GM18498 (cell line): ENCODE measurements at regions not wholly inside any gene's neighbourhood (a gene's known extent, or its start where the extent isn't known, plus 50 kb on each side); places are given as distances from the start of the nearest gene placed in this dataset.
"Not testable (repeated sequence)": the region's sequence is repeated elsewhere in the genome, so short reads cannot be mapped to it uniquely, and the experiment has no call there.

ENCODE experiments used
- ATAC-seq: cut with Tn5 transposase; IDR thresholded peaks from one replicate; pipeline ENCODE4 v1.9.1; 2021; ENCODE audit warnings: mild to moderate bottlenecking, moderate library complexity; ENCODE audit not compliant: unreplicated experiment

- ATAC-seq, result no peak
Observed at GRCh38 chr2:143839456-143839855, 680.5 kb downstream of the ZEB2 start.

DNA sequence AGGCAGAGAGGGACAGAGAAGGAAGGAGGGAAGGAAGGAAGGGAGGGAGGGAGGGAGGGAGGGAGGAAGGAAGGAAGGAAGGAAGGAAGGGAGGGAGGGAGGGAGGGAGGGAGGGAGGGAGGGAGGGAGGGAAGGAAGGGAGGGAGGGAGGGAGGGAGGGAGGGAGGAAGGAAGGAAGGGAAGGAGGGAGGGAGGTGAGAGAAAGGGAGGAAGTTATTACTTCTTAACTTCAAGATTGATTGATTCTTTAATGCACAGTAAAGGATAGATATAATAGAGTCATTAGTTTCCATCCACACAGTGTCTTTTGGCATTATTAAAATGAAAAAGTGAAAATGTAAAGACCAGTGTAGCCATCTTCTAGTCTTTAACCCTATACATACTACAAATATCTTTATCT is 682.9 kb downstream of the ZEB2 start:
- ATAC-seq, result not testable (repeated sequence)

- ATAC-seq, result no peak
Observed at GRCh38 chr2:143835481-143835880, 684.4 kb downstream of the ZEB2 start.

- no peak for ATAC-seq
Observed at GRCh38 chr2:143833015-143833660, 686.8 kb downstream of the ZEB2 start.

DNA sequence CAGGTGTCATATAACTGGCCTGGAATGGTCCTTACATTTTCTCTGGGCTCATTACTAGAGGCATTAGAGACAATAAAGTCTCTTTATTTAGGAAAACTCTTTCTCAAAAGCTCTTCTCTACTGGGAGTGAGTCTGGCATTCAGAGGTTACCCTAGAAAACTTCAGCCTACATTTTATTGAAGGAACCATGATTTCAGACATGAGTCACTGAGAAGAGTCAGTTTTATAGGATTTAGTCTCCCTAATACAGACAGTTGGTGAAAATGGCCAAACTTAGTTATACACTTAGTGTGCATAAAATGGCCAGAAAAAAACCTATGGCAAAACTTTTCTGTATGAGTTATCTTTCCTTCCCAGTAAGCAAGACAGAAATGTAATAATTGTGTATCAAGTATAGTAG is 689.4 kb downstream of the ZEB2 start:
- no peak for ATAC-seq

- ATAC-seq, result no peak
Observed at GRCh38 chr2:143828763-143829537, 691.0 kb downstream of the ZEB2 start.

DNA sequence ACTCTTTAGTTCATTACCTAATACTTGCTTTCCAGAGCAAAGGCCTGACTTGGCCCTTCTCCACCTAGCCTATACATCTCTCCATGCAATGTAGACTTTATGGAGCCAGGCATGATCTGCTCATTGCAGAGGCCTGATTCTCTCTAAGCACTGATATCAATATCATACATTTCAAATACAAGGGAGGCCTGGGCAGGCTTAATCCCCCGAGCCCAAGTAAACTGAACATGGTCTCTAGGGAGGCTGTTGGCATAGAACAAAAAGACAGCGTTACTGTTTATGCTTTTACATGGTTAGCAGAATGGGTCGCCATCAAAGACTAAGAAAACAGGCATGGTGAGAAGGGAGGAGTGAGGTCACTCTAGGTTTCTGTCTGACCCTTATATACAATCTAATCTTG is 695.1 kb downstream of the ZEB2 start:
- ATAC-seq, result no peak

DNA sequence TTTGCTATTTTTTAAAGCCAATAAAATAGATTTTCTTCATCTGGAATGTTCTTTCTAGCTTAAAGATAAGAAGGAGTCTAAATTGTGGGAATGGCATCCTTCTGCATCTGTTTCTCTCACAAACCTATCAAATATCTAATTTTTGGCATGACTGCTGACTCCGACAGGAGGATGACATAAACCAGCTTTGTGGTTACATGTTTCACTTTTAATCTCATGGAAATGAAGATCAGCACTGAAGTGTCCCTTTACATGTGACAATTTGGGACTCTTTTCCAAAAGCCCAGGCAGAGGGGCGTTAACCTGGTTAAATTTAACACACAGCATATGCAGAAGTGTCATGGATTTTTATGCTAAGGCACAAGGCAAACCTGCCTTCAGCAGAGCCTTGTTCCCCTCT is 694.7 kb downstream of the ARHGAP15 start:
- ATAC-seq, result no peak

- no peak for ATAC-seq
Observed at GRCh38 chr2:143823296-143823695, 694.1 kb downstream of the ARHGAP15 start.

DNA sequence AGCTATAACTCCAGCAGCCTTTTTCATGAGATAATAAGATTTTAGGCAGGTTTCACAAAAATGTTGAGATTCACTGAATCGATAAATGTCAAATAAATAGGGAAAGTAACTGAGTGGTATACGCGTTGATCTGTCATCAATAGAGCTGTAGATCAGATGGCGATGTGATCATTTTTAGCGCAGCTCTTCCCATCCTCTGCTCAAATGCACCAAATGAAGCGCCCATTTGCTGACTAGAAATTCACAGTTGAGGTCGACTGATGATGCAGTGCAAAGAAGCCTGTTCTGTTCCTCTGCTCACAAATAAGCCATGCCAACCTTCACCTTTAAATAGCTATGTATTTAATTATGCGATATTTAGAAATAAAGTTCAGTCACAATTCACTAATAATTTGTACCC is 693.5 kb downstream of the ARHGAP15 start:
- no peak for ATAC-seq

GRCh38 chr2:143819764-143820163 is 690.5 kb downstream of the ARHGAP15 start:
- ATAC-seq, result no peak

DNA sequence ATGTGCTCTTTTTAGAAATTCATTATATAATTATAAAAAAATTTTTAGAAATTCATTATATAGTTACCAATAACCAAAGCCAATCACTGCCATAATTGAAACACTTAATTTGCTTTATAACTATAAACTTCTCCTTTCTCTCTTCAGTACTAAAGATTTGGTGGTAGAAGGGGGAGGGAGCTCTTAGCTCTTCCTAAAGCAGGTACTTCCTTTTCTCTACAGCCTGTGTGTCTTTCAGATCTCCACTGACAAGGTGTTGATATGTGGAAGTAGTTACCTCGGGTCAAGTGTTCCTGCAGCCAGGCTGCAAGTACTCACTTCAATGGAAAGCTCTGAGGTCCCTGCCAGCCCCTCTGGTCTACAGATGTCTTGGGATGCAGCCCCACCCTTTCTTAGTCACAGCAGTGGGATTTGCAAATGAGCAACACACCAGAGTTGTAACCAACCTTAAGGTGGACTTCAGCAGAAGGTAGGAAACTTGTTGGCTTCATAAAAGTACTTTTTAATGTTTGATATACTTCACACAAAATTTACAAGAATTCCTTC is 690.0 kb downstream of the ARHGAP15 start:
- no peak for ATAC-seq
